Lower leg skin (tissue), 3 donors: ENCODE measurements at regions not wholly inside any gene's neighbourhood (a gene's known extent, or its start where the extent isn't known, plus 50 kb on each side); places are given as distances from the start of the nearest gene placed in this dataset.

Experiments
- POLR2A ChIP-seq, 2 donors: fragments of 450-650 bp; IDR thresholded peaks; one replicate each; pipeline ENCODE4 v1.6.1; 2016 to 2017; ENCODE audit warnings: antibody characterized with exemption in 2 of 2, mild to moderate bottlenecking in 1 of 2, moderate library complexity in 1 of 2
- TF ChIP-seq, protein P1 (sequence below), 3 donors: fragments of 450-650 bp; IDR thresholded peaks; one replicate each; pipeline ENCODE4 v1.5.1; 2016; ENCODE audit warnings: antibody characterized with exemption in 3 of 3, mild to moderate bottlenecking in 3 of 3, moderate library complexity in 2 of 3

DNA sequence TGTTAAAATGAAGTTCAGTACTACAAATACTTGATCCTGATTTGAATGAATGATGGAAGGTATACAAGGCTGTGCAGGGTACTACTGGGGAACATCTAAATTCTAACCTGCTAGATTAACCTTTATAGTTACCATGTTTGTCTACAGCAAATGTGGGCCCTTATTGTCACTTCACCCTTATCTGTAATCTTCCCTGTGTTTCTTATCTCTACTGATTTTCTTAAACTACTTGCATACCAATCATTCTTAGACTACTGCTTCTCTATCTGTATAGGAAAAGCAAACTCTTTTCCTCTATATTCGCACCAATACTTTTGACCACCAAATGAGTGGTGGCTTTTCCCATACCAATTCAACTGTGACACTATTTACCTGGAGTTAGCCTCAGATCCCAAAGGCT is 210.7 kb downstream of the HINT1 start:
- TF ChIP-seq POLR2A (IDR thresholded peaks at IDR 0.05) = no peak
- TF ChIP-seq, protein P1, sequence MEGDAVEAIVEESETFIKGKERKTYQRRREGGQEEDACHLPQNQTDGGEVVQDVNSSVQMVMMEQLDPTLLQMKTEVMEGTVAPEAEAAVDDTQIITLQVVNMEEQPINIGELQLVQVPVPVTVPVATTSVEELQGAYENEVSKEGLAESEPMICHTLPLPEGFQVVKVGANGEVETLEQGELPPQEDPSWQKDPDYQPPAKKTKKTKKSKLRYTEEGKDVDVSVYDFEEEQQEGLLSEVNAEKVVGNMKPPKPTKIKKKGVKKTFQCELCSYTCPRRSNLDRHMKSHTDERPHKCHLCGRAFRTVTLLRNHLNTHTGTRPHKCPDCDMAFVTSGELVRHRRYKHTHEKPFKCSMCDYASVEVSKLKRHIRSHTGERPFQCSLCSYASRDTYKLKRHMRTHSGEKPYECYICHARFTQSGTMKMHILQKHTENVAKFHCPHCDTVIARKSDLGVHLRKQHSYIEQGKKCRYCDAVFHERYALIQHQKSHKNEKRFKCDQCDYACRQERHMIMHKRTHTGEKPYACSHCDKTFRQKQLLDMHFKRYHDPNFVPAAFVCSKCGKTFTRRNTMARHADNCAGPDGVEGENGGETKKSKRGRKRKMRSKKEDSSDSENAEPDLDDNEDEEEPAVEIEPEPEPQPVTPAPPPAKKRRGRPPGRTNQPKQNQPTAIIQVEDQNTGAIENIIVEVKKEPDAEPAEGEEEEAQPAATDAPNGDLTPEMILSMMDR (IDR thresholded peaks at IDR 0.05) = no peak
